ENCODE measurements at regions not wholly inside any gene's neighbourhood (a gene's known extent, or its start where the extent isn't known, plus 50 kb on each side); places are given as distances from the start of the nearest gene placed in this dataset.

DNA sequence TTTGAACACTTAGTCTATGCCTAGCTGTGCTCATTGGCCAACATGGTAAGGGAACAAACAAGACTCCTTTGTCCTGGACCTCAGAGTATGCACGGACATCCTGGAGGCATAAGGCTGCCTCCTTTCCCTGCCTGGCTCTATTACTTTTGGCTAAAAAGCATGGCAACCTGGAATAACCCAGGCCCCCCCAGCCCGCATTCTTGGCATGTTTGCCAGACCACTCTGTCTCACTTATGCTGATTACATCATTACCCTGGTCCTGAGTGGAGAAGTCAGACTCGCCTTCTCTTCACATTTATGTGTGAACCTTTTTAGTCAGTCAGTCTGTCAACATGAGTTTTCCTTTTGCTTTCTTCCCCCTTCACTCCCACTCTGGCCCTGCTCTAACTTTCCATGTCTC is 58.0 kb upstream of the ELK3 start:
- DNase-seq = no peak

DNA sequence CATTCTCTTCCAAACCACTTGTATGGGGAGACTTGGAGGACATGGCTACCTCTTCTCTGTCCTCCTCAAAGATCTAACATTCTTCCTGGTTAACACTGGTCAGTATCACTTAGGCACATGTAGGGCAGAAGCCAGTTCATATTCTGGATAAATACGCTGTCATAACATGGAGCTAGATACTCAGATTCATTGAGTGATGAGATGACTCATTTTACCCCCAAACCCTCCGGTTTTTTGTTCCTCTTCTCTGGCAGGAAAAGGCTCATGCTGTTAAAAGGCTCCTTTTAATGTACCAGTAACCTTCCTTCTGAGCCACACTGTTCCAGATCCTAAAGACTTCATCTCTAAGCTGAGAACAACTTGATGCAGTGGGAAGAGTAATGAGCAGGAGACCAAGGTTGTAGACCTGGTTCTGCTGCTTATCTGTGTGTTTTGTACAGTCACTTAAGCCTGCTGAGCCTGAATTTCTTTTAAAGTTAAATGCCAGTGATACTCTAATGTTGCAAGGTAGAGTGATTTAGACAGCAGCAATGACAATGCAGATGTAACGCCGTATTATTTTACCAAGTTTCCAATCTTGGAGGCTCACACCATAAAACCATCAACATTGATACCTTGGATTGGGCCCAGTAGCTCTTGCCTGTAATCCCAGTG is 57.3 kb upstream of the ELK3 start:
- no peak for DNase-seq

DNA sequence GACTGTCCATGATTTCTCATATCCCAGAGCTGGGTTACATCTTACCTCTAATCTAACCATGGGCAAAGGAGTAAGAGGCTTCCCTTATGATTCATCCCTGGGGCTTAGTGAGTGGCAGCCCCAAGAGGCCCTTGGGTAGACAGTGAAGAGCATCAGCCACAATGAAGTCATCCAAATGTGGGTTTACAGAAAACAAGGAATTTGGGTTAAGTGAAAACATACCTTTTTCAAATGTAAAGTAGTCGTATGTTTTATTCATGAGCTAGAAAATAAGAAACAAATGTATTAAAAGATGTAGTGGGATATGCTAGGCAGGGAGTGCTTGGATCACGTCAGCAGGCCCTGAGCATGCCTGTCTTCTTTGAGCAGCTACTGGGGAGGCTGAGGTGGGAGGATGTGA is 54.0 kb upstream of the ELK3 start:
- no peak for DNase-seq

DNA sequence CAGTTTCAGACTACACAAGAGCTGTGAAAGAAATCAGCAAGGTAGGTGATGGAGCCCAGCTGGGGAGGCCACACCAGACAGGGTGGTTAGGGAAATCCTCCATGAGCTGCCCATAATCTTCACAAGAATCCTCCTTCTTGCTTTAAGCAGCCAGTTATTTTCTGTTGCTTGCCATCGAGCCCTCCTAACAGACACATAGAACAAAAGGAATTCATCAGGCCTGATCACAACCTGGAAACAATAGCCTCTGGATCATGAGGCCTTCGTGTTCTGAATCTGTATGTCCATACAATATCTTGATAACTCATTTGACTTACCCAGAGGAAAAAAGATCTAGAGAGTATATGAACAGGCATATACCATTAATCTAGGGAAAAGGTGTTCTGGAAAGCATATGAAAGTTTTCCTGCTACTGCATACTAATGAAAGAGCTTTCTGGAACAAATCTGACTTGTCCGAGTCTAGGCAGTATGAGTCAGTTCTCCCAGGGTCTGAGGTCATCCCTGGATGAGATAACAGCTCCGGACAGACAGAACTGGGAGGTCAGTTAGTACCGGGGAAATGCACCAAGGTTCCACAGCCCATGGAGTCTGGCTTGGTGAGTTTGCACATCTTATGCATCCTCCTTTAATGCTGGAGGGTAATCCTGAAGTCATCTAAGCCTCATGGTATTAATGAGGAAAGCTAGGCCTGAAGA is 52.8 kb upstream of the ELK3 start:
- no peak for DNase-seq

DNA sequence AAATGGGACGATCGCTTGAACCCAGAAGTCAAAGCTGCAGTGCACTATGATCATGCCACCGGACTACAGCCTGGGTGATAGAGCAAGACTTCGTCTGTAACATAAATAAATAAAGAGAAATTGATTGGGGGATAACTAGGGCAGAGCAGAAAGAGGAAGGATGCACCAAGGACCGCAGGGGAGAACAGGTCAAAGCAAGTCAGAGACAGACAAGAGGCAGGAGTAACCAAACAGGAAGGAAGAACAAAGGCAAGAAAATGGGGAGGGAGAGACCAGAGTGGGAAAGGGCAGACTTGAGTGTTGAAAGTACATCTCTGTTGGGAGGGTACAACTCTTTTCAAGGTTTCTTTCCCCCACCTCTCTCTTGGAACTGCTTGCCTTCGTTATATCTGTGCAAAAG is 50.8 kb upstream of the ELK3 start:
- DNase-seq = no peak

DNA sequence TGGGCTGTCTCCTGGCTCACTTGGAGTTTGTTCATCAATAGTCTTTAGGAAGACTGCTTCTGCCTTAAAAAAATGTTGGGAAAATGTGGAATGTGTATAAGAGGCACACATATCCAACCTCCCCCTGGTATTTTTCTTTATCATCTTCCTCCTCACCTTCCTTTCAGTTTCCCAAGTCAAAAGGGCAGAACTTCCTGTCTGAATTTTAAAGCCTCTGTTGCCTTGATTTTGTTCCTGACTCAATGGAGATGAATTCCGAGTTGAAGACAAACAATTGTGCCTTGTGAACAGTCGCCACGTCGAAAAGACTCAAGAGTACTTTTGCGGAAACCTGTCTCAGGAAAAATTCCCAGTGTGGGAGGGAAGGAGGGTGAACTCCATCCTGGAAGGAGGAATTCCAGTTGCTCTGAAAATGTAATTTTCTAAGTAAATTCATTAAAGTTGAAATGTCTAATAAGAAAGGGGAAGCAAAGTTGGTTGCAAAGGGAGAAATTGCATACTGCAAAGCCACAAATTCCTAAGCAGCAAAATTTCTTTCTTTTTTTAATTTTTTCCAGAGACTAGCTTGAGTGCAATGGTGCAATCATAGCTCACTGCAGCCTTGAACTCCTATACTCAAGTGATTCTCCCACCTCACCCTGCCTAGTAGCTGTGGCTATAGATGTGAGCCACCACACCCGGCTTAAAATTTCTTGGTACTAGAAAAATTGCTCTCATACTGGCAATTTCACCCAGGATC is 50.2 kb upstream of the ELK3 start:
- no peak for DNase-seq

All from activated CD4-positive, alpha-beta T cell treated with anti-CD3 and anti-CD28 coated beads, Interleukin-2, amount 50 U/mL, for 48 hours (primary cell).